Breast epithelium (tissue), 3 donors: ENCODE measurements at regions not wholly inside any gene's neighbourhood (a gene's known extent, or its start where the extent isn't known, plus 50 kb on each side); places are given as distances from the start of the nearest gene placed in this dataset.

Experiments used
- POLR2A ChIP-seq: fragments of 450-650 bp; IDR thresholded peaks from one replicate; pipeline ENCODE4 v1.6.1; 2016; ENCODE audit warnings: antibody characterized with exemption, mild to moderate bottlenecking, moderate library complexity
- TF ChIP-seq, protein P1 (sequence below), 3 donors: fragments of 450-650 bp; IDR thresholded peaks; one replicate each; pipeline ENCODE4 v1.5.1; 2016 to 2017; ENCODE audit warnings: antibody characterized with exemption in 3 of 3, mild to moderate bottlenecking in 3 of 3, moderate library complexity in 3 of 3

DNA sequence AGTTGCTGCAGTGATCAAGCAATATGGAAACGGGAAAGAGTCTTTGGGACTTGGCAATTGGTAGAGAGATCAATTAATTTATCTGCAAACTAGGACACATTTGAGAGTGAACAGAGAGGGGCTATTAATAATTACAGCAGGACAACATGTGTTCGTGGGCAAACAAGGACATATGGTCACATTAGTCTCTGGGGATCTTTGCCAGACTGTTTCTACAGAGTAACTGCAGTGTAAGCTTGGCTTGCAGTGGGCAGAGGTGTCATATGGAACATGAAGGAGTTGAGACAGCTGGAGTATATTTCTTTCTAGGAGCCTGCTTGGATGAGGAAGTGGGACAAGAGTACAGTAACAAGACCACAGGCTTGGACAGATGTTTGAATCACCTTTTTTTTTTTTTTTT lies 232.1 kb upstream of the LYZL1 start:
- no peak for TF ChIP-seq POLR2A
- TF ChIP-seq, protein P1, sequence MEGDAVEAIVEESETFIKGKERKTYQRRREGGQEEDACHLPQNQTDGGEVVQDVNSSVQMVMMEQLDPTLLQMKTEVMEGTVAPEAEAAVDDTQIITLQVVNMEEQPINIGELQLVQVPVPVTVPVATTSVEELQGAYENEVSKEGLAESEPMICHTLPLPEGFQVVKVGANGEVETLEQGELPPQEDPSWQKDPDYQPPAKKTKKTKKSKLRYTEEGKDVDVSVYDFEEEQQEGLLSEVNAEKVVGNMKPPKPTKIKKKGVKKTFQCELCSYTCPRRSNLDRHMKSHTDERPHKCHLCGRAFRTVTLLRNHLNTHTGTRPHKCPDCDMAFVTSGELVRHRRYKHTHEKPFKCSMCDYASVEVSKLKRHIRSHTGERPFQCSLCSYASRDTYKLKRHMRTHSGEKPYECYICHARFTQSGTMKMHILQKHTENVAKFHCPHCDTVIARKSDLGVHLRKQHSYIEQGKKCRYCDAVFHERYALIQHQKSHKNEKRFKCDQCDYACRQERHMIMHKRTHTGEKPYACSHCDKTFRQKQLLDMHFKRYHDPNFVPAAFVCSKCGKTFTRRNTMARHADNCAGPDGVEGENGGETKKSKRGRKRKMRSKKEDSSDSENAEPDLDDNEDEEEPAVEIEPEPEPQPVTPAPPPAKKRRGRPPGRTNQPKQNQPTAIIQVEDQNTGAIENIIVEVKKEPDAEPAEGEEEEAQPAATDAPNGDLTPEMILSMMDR (IDR thresholded peaks at IDR 0.05): no peak
